ENCODE measurements at regions not wholly inside any gene's neighbourhood (a gene's known extent, or its start where the extent isn't known, plus 50 kb on each side); places are given as distances from the start of the nearest gene placed in this dataset.

GRCh38 chr5:152572812-152573211, 167.7 kb upstream of the NMUR2 start:
- Mint-ChIP-seq H3K4me3 (ENCODE audit: low read depth, unreplicated experiment) (no peak overlapping the region), H3K36me3 (ENCODE audit: insufficient read depth, unreplicated experiment) (no peaks in the 10 kb centered on the region), H3K9me3 (ENCODE audit: low read depth, unreplicated experiment) (peaks cover 8% of the 10 kb centered on the region), H3K4me1 (ENCODE audit: low read depth, unreplicated experiment) (no peaks in the 10 kb centered on the region), H3K27me3 (ENCODE audit: unreplicated experiment) (no peaks in the 10 kb centered on the region), H3K27ac (ENCODE audit: unreplicated experiment) (no peak overlapping the region)
- TF ChIP-seq, protein P1, sequence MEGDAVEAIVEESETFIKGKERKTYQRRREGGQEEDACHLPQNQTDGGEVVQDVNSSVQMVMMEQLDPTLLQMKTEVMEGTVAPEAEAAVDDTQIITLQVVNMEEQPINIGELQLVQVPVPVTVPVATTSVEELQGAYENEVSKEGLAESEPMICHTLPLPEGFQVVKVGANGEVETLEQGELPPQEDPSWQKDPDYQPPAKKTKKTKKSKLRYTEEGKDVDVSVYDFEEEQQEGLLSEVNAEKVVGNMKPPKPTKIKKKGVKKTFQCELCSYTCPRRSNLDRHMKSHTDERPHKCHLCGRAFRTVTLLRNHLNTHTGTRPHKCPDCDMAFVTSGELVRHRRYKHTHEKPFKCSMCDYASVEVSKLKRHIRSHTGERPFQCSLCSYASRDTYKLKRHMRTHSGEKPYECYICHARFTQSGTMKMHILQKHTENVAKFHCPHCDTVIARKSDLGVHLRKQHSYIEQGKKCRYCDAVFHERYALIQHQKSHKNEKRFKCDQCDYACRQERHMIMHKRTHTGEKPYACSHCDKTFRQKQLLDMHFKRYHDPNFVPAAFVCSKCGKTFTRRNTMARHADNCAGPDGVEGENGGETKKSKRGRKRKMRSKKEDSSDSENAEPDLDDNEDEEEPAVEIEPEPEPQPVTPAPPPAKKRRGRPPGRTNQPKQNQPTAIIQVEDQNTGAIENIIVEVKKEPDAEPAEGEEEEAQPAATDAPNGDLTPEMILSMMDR (IDR thresholded peaks at IDR 0.05; ENCODE audit: unreplicated experiment), result no peak
- DNase-seq, result no peak
- CTCF ChIA-PET, result interaction anchor here (0.5 kb wide), 1 partner anchor 387 kb away, joined by 7 read pairs; no protein-coding TSS in a partner anchor
- intact Hi-C loops (cut with micrococcal nuclease; ENCODE audit: unreplicated experiment), result no loop called here
- BruUV-seq (replicated peaks), result no TSS peak

GRCh38 chr5:152584103-152584502, 179.0 kb upstream of the NMUR2 start:
- DNase-seq, result no peak
- Mint-ChIP-seq H3K36me3 (ENCODE audit: insufficient read depth, unreplicated experiment) (no peaks in the 10 kb centered on the region), H3K4me1 (ENCODE audit: low read depth, unreplicated experiment) (no peaks in the 10 kb centered on the region), H3K27ac (ENCODE audit: unreplicated experiment) (no peak overlapping the region), H3K9me3 (ENCODE audit: low read depth, unreplicated experiment) (peaks cover 13% of the 10 kb centered on the region), H3K27me3 (ENCODE audit: unreplicated experiment) (peaks cover 28% of the 10 kb centered on the region), H3K4me3 (ENCODE audit: low read depth, unreplicated experiment) (no peak overlapping the region)
- intact Hi-C loops (cut with micrococcal nuclease; ENCODE audit: unreplicated experiment), result no loop called here
- no TSS peak for BruUV-seq (replicated peaks)
- TF ChIP-seq, protein P1 (IDR thresholded peaks at IDR 0.05; ENCODE audit: unreplicated experiment), result no peak
- CTCF ChIA-PET, result interaction anchor here (0.6 kb wide), 1 partner anchor 1212 kb away, joined by 3 read pairs; no protein-coding TSS in a partner anchor

DNA sequence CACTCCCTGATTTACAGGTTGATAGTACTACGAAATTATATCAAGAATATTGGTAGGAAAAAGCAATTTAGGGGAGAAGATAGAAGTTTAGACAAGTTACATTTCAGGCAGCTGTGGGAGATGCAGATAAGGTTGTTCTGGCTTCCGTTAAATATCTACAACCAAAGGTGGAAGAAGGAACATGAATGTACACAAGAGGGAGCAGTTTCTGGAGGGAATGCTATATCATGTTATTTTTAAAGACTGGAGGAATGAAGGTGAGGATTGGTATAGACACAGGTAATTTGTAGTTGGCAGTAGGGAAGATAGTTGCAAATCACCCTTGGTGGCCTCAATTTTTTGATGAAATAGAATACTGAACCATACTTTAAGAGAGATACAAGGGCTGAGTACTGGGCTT, 187.3 kb upstream of the NMUR2 start:
- TF ChIP-seq, protein P1 (IDR thresholded peaks at IDR 0.05; ENCODE audit: unreplicated experiment), result no peak
- no peak overlapping the region for H3K27ac Mint-ChIP-seq (ENCODE audit: unreplicated experiment)
- H3K27me3 Mint-ChIP-seq (ENCODE audit: unreplicated experiment), result peaks cover 14% of the 10 kb centered on the region
- DNase-seq, result no peak
- H3K9me3 Mint-ChIP-seq (ENCODE audit: low read depth, unreplicated experiment), result peaks cover 6% of the 10 kb centered on the region
- BruUV-seq (replicated peaks), result no TSS peak
- no peaks in the 10 kb centered on the region for H3K36me3 Mint-ChIP-seq (ENCODE audit: insufficient read depth, unreplicated experiment)
- H3K4me3 Mint-ChIP-seq (ENCODE audit: low read depth, unreplicated experiment), result no peak overlapping the region
- intact Hi-C loops (cut with micrococcal nuclease; ENCODE audit: unreplicated experiment), result no loop called here
- CTCF ChIA-PET, result no interaction called here
- H3K4me1 Mint-ChIP-seq (ENCODE audit: low read depth, unreplicated experiment), result no peaks in the 10 kb centered on the region

DNA sequence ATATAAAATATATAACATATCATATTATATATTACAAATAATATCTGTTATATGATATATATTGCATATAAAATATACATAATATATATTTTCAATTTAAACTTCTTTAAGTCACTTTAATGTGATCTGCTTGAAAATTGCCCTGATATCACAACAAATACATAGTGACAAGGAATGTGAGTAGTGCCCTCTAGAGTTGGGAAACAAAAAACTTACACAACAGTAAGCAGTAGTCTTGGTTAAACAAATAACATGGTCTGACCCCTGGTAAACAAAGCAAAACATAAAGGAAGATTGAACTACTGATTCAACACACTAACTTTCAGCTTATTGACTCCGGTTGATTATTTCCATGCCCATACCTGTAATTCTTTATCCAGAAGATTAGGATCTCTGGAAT, 188.3 kb upstream of the NMUR2 start:
- TF ChIP-seq, protein P1 (IDR thresholded peaks at IDR 0.05; ENCODE audit: unreplicated experiment), result no peak
- H3K36me3 Mint-ChIP-seq (ENCODE audit: insufficient read depth, unreplicated experiment), result no peaks in the 10 kb centered on the region
- peaks cover 3% of the 10 kb centered on the region for H3K9me3 Mint-ChIP-seq (ENCODE audit: low read depth, unreplicated experiment)
- CTCF ChIA-PET, result no interaction called here
- no peak overlapping the region for H3K4me3 Mint-ChIP-seq (ENCODE audit: low read depth, unreplicated experiment)
- peaks cover 7% of the 10 kb centered on the region for H3K27me3 Mint-ChIP-seq (ENCODE audit: unreplicated experiment)
- DNase-seq, result no peak
- no peak overlapping the region for H3K27ac Mint-ChIP-seq (ENCODE audit: unreplicated experiment)
- intact Hi-C loops (cut with micrococcal nuclease; ENCODE audit: unreplicated experiment), result loop anchor here (1.0 kb wide), 1 partner anchor 555 kb away; no protein-coding TSS in a partner anchor
- H3K4me1 Mint-ChIP-seq (ENCODE audit: low read depth, unreplicated experiment), result no peaks in the 10 kb centered on the region
- BruUV-seq (replicated peaks), result no TSS peak

All from Calu3 (cell line).